ENCODE measurements at regions not wholly inside any gene's neighbourhood (a gene's known extent, or its start where the extent isn't known, plus 50 kb on each side); places are given as distances from the start of the nearest gene placed in this dataset.

DNA sequence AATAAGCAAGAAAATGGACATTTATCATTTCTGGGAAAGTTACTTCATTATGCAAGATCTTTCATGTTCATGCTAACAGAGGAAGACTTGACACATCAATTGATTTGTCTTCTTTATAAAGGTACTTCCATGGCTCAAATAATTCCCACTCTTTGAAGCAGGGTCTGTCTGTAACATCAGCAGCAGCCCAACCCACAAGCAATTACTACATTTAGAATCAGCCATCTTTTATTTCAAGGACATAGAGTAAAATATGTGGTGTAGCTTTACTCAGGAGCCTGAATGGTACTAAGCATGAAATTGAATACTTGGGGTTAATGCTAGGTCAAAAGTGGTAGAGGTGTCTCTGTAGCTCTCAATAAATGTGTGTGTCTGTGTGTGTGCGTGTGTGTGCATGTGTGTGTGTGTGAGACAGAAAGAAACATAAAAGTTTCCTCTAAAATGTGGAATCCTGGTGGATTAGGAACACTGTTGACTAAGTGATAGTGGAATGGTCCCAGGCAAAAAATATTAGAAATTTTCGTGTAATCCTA is 581.1 kb downstream of the CAAP1 start:
- Mint-ChIP-seq H3K9me3 (peaks cover 4% of the 10 kb centered on the region), H3K36me3 (ENCODE audit: low read depth) (no peaks in the 10 kb centered on the region), H3K4me3 (no peak overlapping the region), H3K27ac (ENCODE audit: unreplicated experiment) (no peak overlapping the region), H3K4me1 (no peaks in the 10 kb centered on the region), H3K27me3 (ENCODE audit: low read depth) (no peaks in the 10 kb centered on the region)
- DNase-seq (ENCODE audit: low read depth, low spot score) = no peak
- TF ChIP-seq, protein P1, sequence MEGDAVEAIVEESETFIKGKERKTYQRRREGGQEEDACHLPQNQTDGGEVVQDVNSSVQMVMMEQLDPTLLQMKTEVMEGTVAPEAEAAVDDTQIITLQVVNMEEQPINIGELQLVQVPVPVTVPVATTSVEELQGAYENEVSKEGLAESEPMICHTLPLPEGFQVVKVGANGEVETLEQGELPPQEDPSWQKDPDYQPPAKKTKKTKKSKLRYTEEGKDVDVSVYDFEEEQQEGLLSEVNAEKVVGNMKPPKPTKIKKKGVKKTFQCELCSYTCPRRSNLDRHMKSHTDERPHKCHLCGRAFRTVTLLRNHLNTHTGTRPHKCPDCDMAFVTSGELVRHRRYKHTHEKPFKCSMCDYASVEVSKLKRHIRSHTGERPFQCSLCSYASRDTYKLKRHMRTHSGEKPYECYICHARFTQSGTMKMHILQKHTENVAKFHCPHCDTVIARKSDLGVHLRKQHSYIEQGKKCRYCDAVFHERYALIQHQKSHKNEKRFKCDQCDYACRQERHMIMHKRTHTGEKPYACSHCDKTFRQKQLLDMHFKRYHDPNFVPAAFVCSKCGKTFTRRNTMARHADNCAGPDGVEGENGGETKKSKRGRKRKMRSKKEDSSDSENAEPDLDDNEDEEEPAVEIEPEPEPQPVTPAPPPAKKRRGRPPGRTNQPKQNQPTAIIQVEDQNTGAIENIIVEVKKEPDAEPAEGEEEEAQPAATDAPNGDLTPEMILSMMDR (conservative IDR thresholded peaks at IDR 0.05) = no peak

- Mint-ChIP-seq H3K9me3 (peaks cover 4% of the 10 kb centered on the region), H3K4me3 (no peak overlapping the region), H3K4me1 (no peaks in the 10 kb centered on the region), H3K36me3 (ENCODE audit: low read depth) (no peaks in the 10 kb centered on the region), H3K27me3 (ENCODE audit: low read depth) (no peaks in the 10 kb centered on the region), H3K27ac (ENCODE audit: unreplicated experiment) (no peak overlapping the region)
- TF ChIP-seq, protein P1 (conservative IDR thresholded peaks at IDR 0.05) = no peak
- no peak for DNase-seq (ENCODE audit: low read depth, low spot score)
Observed at GRCh38 chr9:26310294-26310693, 582.3 kb downstream of the CAAP1 start.

- DNase-seq (ENCODE audit: low read depth, low spot score) = no peak
- Mint-ChIP-seq H3K4me3 (no peak overlapping the region), H3K36me3 (ENCODE audit: low read depth) (no peaks in the 10 kb centered on the region), H3K9me3 (peaks cover 4% of the 10 kb centered on the region), H3K27me3 (ENCODE audit: low read depth) (no peaks in the 10 kb centered on the region), H3K27ac (ENCODE audit: unreplicated experiment) (no peak overlapping the region), H3K4me1 (no peaks in the 10 kb centered on the region)
- TF ChIP-seq, protein P1 (conservative IDR thresholded peaks at IDR 0.05) = no peak
Observed at GRCh38 chr9:26308328-26308727, 584.3 kb downstream of the CAAP1 start.

GRCh38 chr9:26301659-26302058 is 590.9 kb downstream of the CAAP1 start:
- Mint-ChIP-seq H3K4me1 (no peaks in the 10 kb centered on the region), H3K4me3 (no peak overlapping the region), H3K9me3 (no peaks in the 10 kb centered on the region), H3K36me3 (ENCODE audit: low read depth) (no peaks in the 10 kb centered on the region), H3K27ac (ENCODE audit: unreplicated experiment) (no peak overlapping the region), H3K27me3 (ENCODE audit: low read depth) (no peaks in the 10 kb centered on the region)
- TF ChIP-seq, protein P1 (conservative IDR thresholded peaks at IDR 0.05) = no peak
- DNase-seq (ENCODE audit: low read depth, low spot score) = no peak

DNA sequence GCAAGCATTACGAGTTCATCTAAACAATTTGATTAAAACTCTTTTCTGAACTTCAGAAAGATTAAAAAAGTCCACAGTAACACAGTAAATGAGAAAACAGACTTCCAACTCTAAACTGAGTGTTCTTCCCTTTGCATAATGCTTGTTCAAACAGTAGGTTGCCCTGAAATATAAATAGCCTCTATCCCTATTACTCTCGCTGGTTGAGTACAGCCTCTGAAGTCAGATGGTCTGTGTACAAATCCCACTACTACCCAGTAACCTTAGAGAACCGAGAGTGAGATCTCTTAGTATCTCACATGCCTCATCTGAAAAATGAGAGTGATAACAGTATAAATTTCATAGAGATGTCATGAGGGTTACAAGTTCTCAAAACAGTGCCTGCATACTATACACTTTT is 591.6 kb downstream of the CAAP1 start:
- Mint-ChIP-seq H3K4me3 (no peak overlapping the region), H3K27me3 (ENCODE audit: low read depth) (no peaks in the 10 kb centered on the region), H3K36me3 (ENCODE audit: low read depth) (no peaks in the 10 kb centered on the region), H3K9me3 (no peaks in the 10 kb centered on the region), H3K4me1 (no peaks in the 10 kb centered on the region), H3K27ac (ENCODE audit: unreplicated experiment) (no peak overlapping the region)
- no peak for DNase-seq (ENCODE audit: low read depth, low spot score)
- TF ChIP-seq, protein P1 (conservative IDR thresholded peaks at IDR 0.05) = no peak
